RWPE2 (cell line): ENCODE measurements at regions not wholly inside any gene's neighbourhood (a gene's known extent, or its start where the extent isn't known, plus 50 kb on each side); places are given as distances from the start of the nearest gene placed in this dataset.

Source experiments
- ATAC-seq: fragments of 200-7000 bp; cut with Tn5 transposase; 3 replicates; pipeline ENCODE4 v1.9.1; 2021; ENCODE audit warnings: low read depth
- DNase-seq: peaks from one replicate; pipeline ENCODE4 v3.0.0-alpha.2; 2020; ENCODE audit warnings: low spot score
- H3K27ac ChIP-seq: fragments of 450-650 bp; 2 replicates; pipeline ENCODE4 v1.5.1; 2017; ENCODE audit warnings: mild to moderate bottlenecking; ENCODE audit not compliant: poor library complexity, severe bottlenecking
- H3K27me3 ChIP-seq: fragments of 250-450 bp; sonication (Bioruptor Pico); 2 replicates; pipeline ENCODE4 v1.5.1; 2021; ENCODE audit warnings: mild to moderate bottlenecking, moderate library complexity; ENCODE audit not compliant: insufficient read depth, poor library complexity, severe bottlenecking
- H3K36me3 ChIP-seq: fragments of 250-450 bp; sonication (Bioruptor Pico); 2 replicates; pipeline ENCODE4 v1.5.1; 2020; ENCODE audit warnings: low read depth, mild to moderate bottlenecking, moderate library complexity
- H3K4me1 ChIP-seq: fragments of 250-450 bp; sonication (Bioruptor Pico); 2 replicates; pipeline ENCODE4 v1.5.1; 2021; ENCODE audit warnings: mild to moderate bottlenecking, moderate library complexity; ENCODE audit not compliant: insufficient read depth, poor library complexity, severe bottlenecking
- H3K4me3 ChIP-seq: fragments of 250-450 bp; sonication (Bioruptor Pico); 2 replicates; pipeline ENCODE4 v1.5.1; 2021; ENCODE audit warnings: mild to moderate bottlenecking, moderate library complexity; ENCODE audit not compliant: severe bottlenecking
- H3K9me3 ChIP-seq: fragments of 250-450 bp; sonication (Bioruptor Pico); 2 replicates; pipeline ENCODE4 v1.5.1; 2021; ENCODE audit warnings: mild to moderate bottlenecking, moderate library complexity; ENCODE audit not compliant: severe bottlenecking
- CTCF ChIP-seq: fragments of 450-650 bp; IDR thresholded peaks from one replicate; pipeline ENCODE4 v1.5.1; 2017; ENCODE audit warnings: mild to moderate bottlenecking, moderate library complexity; ENCODE audit not compliant: poor library complexity, severe bottlenecking

GRCh38 chr5:153147891-153148623 lies 342.4 kb upstream of the GRIA1 start:
- Histone ChIP-seq H3K9me3 (no peaks in the 10 kb centered on the region), H3K27ac (no peak overlapping the region), H3K4me3 (no peak overlapping the region), H3K4me1 (peaks cover 7% of the 10 kb centered on the region), H3K36me3 (no peaks in the 10 kb centered on the region), H3K27me3 (no peaks in the 10 kb centered on the region)
- peak; percentile 95 for TF ChIP-seq CTCF
- ATAC-seq: peak; percentile 92
- peak; percentile 72 for DNase-seq

GRCh38 chr5:153148624-153148976 lies 341.9 kb upstream of the GRIA1 start:
- peak; percentile 69 for TF ChIP-seq CTCF
- DNase-seq (no peak), ATAC-seq (no peak)
- Histone ChIP-seq H3K4me1 (peaks cover 7% of the 10 kb centered on the region), H3K36me3 (no peaks in the 10 kb centered on the region), H3K9me3 (no peaks in the 10 kb centered on the region), H3K27me3 (no peaks in the 10 kb centered on the region), H3K4me3 (no peak overlapping the region), H3K27ac (no peak overlapping the region)

- Histone ChIP-seq H3K36me3 (no peaks in the 10 kb centered on the region), H3K9me3 (no peaks in the 10 kb centered on the region), H3K4me1 (peaks cover 7% of the 10 kb centered on the region), H3K27me3 (no peaks in the 10 kb centered on the region), H3K27ac (no peak overlapping the region), H3K4me3 (no peak overlapping the region)
- no peak for ATAC-seq
- DNase-seq: no peak
- no peak for TF ChIP-seq CTCF
Measured at GRCh38 chr5:153151558-153151957, 338.9 kb upstream of the GRIA1 start.

GRCh38 chr5:153153086-153153485 lies 337.4 kb upstream of the GRIA1 start:
- Histone ChIP-seq H3K27ac (no peak overlapping the region), H3K36me3 (no peaks in the 10 kb centered on the region), H3K4me1 (peaks cover 6% of the 10 kb centered on the region), H3K9me3 (no peaks in the 10 kb centered on the region), H3K4me3 (no peak overlapping the region), H3K27me3 (no peaks in the 10 kb centered on the region)
- no peak for DNase-seq
- ATAC-seq: peak; percentile 81
- no peak for TF ChIP-seq CTCF

GRCh38 chr5:153157156-153157555 lies 333.3 kb upstream of the GRIA1 start:
- no peaks in the 10 kb centered on the region for H3K36me3 ChIP-seq
- ATAC-seq (no peak), DNase-seq (no peak)
- H3K9me3 ChIP-seq: no peaks in the 10 kb centered on the region
- H3K4me1 ChIP-seq: peaks cover 23% of the 10 kb centered on the region
- no peaks in the 10 kb centered on the region for H3K27me3 ChIP-seq
- H3K4me3 ChIP-seq: no peak overlapping the region
- H3K27ac ChIP-seq: no peak overlapping the region
- TF ChIP-seq CTCF: no peak
